Erythroblast (primary cell): ENCODE measurements at regions not wholly inside any gene's neighbourhood (a gene's known extent, or its start where the extent isn't known, plus 50 kb on each side); places are given as distances from the start of the nearest gene placed in this dataset.

Source experiments
- GATA1 ChIP-seq: IDR thresholded peaks from 2 replicates; pipeline ENCODE4 v1.6.1; 2011; ENCODE audit warnings: low read depth, mild to moderate bottlenecking, control low read depth, low read length, moderate library complexity
- POLR2A ChIP-seq: IDR thresholded peaks from 2 replicates; pipeline ENCODE4 v1.6.1; 2011; ENCODE audit warnings: mild to moderate bottlenecking, low read length

DNA sequence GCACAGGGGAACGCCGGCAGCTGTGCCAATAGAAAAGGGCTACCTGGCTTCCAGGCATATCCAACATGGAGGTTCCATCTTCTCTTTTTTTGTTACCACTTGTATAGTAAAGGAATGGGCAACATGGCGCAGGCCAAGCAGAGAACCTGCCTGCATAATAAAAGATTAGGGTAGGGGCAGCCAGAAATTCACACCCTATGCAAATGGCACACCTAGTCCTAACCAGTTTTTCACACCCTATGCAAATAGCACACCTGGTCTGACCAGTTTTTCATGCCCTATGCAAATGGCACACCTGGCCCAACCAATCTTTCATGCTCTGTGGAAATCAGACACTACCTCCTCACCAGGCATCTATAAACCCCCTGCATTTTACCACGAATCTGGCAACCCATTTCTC, 369.5 kb downstream of the IPMK start:
- TF ChIP-seq POLR2A = no peak
- TF ChIP-seq GATA1 = no peak
